Tibial nerve (tissue), 4 donors: ENCODE measurements at regions not wholly inside any gene's neighbourhood (a gene's known extent, or its start where the extent isn't known, plus 50 kb on each side); places are given as distances from the start of the nearest gene placed in this dataset.

ENCODE experiments used
- DNase-seq, 2 donors: peaks; one replicate each; pipeline ENCODE4 v3.0.0-alpha.2; 2019; ENCODE audit warnings: low spot score in 2 of 2
- H3K27ac ChIP-seq, 4 donors: fragments of 200-600 bp; sonication (generic) in 3 of 4; one replicate each; pipeline ENCODE4 v1.5.1; 2017 to 2019; ENCODE audit warnings: mild to moderate bottlenecking in 1 of 4
- H3K27me3 ChIP-seq, 2 donors: fragments of 200-600 bp; sonication (generic) in 1 of 2; one replicate each; pipeline versions ENCODE4 v1.5.1 to v1.6.0; 2017 to 2019
- H3K36me3 ChIP-seq, 3 donors: fragments of 200-600 bp; sonication (generic); one replicate each; pipeline ENCODE4 v1.5.1; 2018 to 2019
- H3K4me1 ChIP-seq, 4 donors: fragments of 200-600 bp; sonication (generic) in 3 of 4; one replicate each; pipeline ENCODE4 v1.5.1; 2017 to 2019
- H3K4me3 ChIP-seq, 4 donors: fragments of 200-600 bp; sonication (generic) in 3 of 4; one replicate each; pipeline ENCODE4 v1.5.1; 2017 to 2019; ENCODE audit warnings: mild to moderate bottlenecking in 1 of 4, moderate library complexity in 1 of 4
- H3K9me3 ChIP-seq, 4 donors: fragments of 200-600 bp; sonication (generic) in 3 of 4; one replicate each; pipeline ENCODE4 v1.5.1; 2017 to 2019
- CTCF ChIP-seq, 5 experiments: fragments of 200-600 bp in 3 of 5; fragments of 450-650 bp in 2 of 5; sonication (generic) in 3 of 5; IDR thresholded peaks; one replicate each; pipeline ENCODE4 v1.5.1; 2016 to 2019; ENCODE audit warnings: antibody characterized with exemption in 5 of 5, mild to moderate bottlenecking in 3 of 5, moderate library complexity in 2 of 5
- EP300 ChIP-seq, 2 donors: sonication (generic); formaldehyde crosslinking; IDR thresholded peaks; one replicate each; pipeline ENCODE4 v1.6.1; 2017; ENCODE audit warnings: antibody characterized with exemption in 2 of 2, mild to moderate bottlenecking in 1 of 2
- POLR2A ChIP-seq, 2 donors: fragments of 450-650 bp; IDR thresholded peaks; one replicate each; pipeline ENCODE4 v1.6.1; 2017; ENCODE audit warnings: antibody characterized with exemption in 2 of 2, mild to moderate bottlenecking in 2 of 2, moderate library complexity in 2 of 2
- WGBS, 2 donors: methylation state at CpG; one replicate each; pipeline ENCODE4 v1.1.5; 2018; 5-methylcytosine and 5-hydroxymethylcytosine counted together

DNA sequence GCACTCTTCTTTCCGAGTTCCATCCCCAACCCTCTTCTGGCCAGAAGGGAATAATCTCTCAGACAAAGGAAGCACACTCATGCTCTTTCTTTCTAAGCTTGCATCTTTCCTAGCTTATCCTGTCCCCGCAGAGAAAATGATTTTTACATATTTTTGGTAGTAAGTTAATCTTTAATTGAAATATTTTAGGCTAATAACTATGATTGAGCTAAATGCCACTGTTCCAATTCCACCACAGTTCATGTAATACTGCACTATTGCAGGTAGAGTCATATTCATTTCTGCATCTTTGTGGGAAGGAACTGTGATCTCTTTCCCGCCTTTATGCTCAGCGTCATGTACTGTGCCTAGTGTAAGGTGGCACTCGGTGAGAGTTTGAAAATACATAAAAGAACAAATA, 158.9 kb upstream of the FOXG1 start:
- no peaks in the 10 kb centered on the region for H3K27me3 ChIP-seq
- no peak for DNase-seq
- H3K4me3 ChIP-seq, result no peak overlapping the region
- H3K36me3 ChIP-seq, result no peaks in the 10 kb centered on the region
- H3K9me3 ChIP-seq, result no peaks in the 10 kb centered on the region
- H3K4me1 ChIP-seq, result no peaks in the 10 kb centered on the region
- TF ChIP-seq POLR2A (IDR thresholded peaks at IDR 0.05), result no peak
- no peak overlapping the region for H3K27ac ChIP-seq
- 70 to 78% methylated on average over 5 of the region's 5 CpGs for WGBS, 2 donors

DNA sequence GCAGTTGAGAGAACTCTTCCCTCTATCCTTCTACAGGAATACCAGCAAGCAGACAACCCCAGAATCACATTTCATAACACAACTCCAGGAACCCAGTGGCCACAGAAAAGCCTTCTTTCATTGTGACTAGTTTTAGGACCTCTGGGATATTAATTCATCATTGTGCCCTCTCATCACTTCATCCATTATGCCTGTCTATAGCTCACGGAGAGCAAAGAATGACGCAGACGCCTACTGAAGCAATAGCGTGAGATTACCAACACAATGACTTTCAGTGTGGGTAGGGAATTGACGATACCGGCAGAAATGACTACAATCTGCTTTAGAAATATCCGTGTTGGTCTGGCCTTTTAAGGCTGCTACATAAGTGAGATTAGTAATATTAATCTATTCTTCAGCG, 158.1 kb upstream of the FOXG1 start:
- Histone ChIP-seq H3K36me3 (no peaks in the 10 kb centered on the region), H3K27me3 (no peaks in the 10 kb centered on the region), H3K4me1 (no peaks in the 10 kb centered on the region), H3K9me3 (no peaks in the 10 kb centered on the region), H3K27ac (peak overlapping the region in 1 of 4 donors; percentile 13), H3K4me3 (peak overlapping the region in 2 of 4 donors; percentile 3 to 4)
- no peak for DNase-seq
- TF ChIP-seq CTCF (IDR thresholded peaks at IDR 0.05) (no peak), POLR2A (IDR thresholded peaks at IDR 0.05) (no peak), EP300 (IDR thresholded peaks at IDR 0.05) (no peak)
- whole genome bisulfite sequencing, 2 donors, result 53 to 63% methylated on average over 8 of the region's 8 CpGs

DNA sequence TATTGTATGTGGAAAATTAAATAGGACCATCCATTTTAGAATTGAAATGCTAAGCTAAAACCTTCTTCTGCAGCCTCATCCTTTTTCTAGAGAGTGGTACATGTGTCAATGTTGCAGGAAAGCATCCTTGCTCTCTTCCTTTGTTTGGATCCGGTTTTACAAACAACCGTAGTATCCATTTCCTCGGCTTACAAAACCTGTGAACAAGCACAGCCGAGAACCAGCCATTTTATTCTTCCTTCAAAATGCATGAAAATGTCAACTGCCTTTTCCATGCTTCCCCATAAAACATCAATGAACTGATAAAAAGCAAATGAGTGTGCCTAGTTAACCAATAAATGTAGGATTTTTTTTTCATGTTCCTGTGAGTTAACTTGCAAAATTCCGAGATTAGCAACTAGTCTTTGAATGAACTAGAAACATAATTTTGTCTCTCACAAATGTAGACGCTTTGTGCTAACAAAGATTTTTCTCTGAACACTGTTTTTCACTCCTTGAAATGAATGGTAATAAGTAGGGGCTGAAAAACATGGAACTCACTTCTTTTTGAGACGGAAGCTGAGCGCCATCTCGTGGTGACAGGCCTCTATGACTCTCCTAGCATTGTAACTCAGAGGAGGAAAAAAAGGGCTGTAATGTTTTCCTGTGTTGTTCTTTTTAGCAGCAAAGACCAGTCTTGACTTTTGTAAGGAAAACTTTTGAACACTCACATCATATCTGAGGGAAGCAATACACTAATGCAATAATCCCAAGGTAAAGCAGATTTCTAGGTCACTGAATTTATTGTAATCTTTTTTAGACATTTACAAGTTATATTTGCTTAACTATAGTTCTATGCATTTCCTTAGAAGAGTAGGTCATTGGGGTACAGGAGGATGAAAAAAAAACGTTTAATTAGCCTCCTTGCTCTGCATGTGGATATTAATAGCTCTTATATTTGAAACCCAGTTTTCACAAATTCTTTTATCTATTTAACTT, 157.4 kb upstream of the FOXG1 start:
- Histone ChIP-seq H3K27me3 (no peaks in the 10 kb centered on the region), H3K4me1 (no peaks in the 10 kb centered on the region), H3K36me3 (no peaks in the 10 kb centered on the region), H3K9me3 (no peaks in the 10 kb centered on the region), H3K4me3 (peak overlapping the region in 2 of 4 donors; percentile 3 to 4), H3K27ac (peak overlapping the region in 1 of 4 donors; percentile 13)
- peak; percentile 31 to 37 for DNase-seq
- peak; percentile 49 to 66 (median 61) for TF ChIP-seq CTCF (IDR thresholded peaks at IDR 0.05)
- no peak for TF ChIP-seq POLR2A (IDR thresholded peaks at IDR 0.05)
- no peak for TF ChIP-seq EP300 (IDR thresholded peaks at IDR 0.05)
- WGBS, 2 donors, result 18 to 19% methylated on average over 10 of the region's 10 CpGs

DNA sequence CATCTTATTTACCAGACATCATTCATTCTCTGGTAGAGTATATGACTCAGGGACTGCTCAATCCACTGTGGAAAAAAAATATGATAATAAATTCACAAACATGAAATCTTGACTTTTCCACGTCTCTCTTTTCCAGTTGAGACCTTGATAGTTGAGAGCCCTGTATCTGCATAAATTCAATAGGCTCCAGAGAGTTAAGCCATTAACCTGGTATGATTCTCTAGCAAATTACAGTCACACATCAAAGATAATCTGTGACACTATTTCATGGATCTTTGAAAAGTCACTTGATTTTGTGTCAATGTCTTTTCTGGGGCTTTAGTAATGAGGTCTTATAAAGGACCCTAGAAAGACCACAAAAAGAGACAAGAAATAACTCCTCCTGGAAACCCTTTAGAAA, 154.2 kb upstream of the FOXG1 start:
- Histone ChIP-seq H3K27me3 (no peaks in the 10 kb centered on the region), H3K27ac (no peak overlapping the region), H3K4me1 (no peaks in the 10 kb centered on the region), H3K36me3 (no peaks in the 10 kb centered on the region), H3K4me3 (no peak overlapping the region), H3K9me3 (no peaks in the 10 kb centered on the region)
- WGBS, 2 donors, result 62 to 82% methylated on average over 1 of the region's 1 CpG
- DNase-seq, result no peak
- no peak for TF ChIP-seq POLR2A (IDR thresholded peaks at IDR 0.05)
- TF ChIP-seq EP300 (IDR thresholded peaks at IDR 0.05), result no peak
- TF ChIP-seq CTCF (IDR thresholded peaks at IDR 0.05), result no peak

GRCh38 chr14:28613532-28613931, 153.1 kb upstream of the FOXG1 start:
- Histone ChIP-seq H3K36me3 (no peaks in the 10 kb centered on the region), H3K4me1 (no peaks in the 10 kb centered on the region), H3K4me3 (no peak overlapping the region), H3K9me3 (no peaks in the 10 kb centered on the region), H3K27me3 (no peaks in the 10 kb centered on the region), H3K27ac (no peak overlapping the region)
- WGBS, 2 donors, result 73 to 75% methylated on average over 3 of the region's 3 CpGs
- no peak for TF ChIP-seq CTCF (IDR thresholded peaks at IDR 0.05)
- TF ChIP-seq EP300 (IDR thresholded peaks at IDR 0.05), result no peak
- TF ChIP-seq POLR2A (IDR thresholded peaks at IDR 0.05), result no peak
- no peak for DNase-seq
